ENCODE measurements at regions not wholly inside any gene's neighbourhood (a gene's known extent, or its start where the extent isn't known, plus 50 kb on each side); places are given as distances from the start of the nearest gene placed in this dataset.

GRCh38 chr2:220434385-220434784 lies 807.0 kb downstream of the SLC4A3 start:
- TF ChIP-seq ELF4 (IDR thresholded peaks at IDR 0.05) (no peak), TARDBP (IDR thresholded peaks at IDR 0.05) (no peak), BHLHE40 (IDR thresholded peaks at IDR 0.05; ENCODE audit: borderline replicate concordance) (no peak), ZNF384 (IDR thresholded peaks at IDR 0.05) (no peak), L3MBTL2 (conservative IDR thresholded peaks at IDR 0.05) (no peak), SUZ12 (IDR thresholded peaks at IDR 0.05) (no peak), FOXM1 (IDR thresholded peaks at IDR 0.05; ENCODE audit: borderline replicate concordance) (no peak), SP1 (IDR thresholded peaks at IDR 0.05) (no peak), PKNOX1 (IDR thresholded peaks at IDR 0.05) (no peak)

Measured in HEK293T (cell line).